ENCODE measurements at regions not wholly inside any gene's neighbourhood (a gene's known extent, or its start where the extent isn't known, plus 50 kb on each side); places are given as distances from the start of the nearest gene placed in this dataset.

- TF ChIP-seq ZFP3 (CRISPR knock-in tag; IDR thresholded peaks at IDR 0.05): no peak
- TF ChIP-seq ARNTL (CRISPR knock-in tag; IDR thresholded peaks at IDR 0.05; ENCODE audit: borderline replicate concordance, low read depth): no peak
- TF ChIP-seq PATZ1 (CRISPR knock-in tag; IDR thresholded peaks at IDR 0.05; ENCODE audit: borderline replicate concordance): no peak
- no peak for TF ChIP-seq TCF4 (CRISPR knock-in tag; IDR thresholded peaks at IDR 0.05; ENCODE audit: borderline replicate concordance)
- no peak for TF ChIP-seq SNAI2 (CRISPR knock-in tag; IDR thresholded peaks at IDR 0.05)
- no peak for TF ChIP-seq POU6F1 (CRISPR knock-in tag; IDR thresholded peaks at IDR 0.05; ENCODE audit: borderline replicate concordance, low read depth)
- TF ChIP-seq ESRRG (CRISPR knock-in tag; IDR thresholded peaks at IDR 0.05): no peak
These were observed 76.1 kb downstream of the FTHL17 start for GRCh38 chrX:30995705-30996104.
